ENCODE measurements at regions not wholly inside any gene's neighbourhood (a gene's known extent, or its start where the extent isn't known, plus 50 kb on each side); places are given as distances from the start of the nearest gene placed in this dataset.

GRCh38 chr7:85464042-85464651, 277.3 kb upstream of the SEMA3D start:
- TF ChIP-seq POLR2A (IDR thresholded peaks at IDR 0.05) (no peak), POLR2AphosphoS5 (IDR thresholded peaks at IDR 0.05) (no peak), CTCF (IDR thresholded peaks at IDR 0.05 in 8 of 11, conservative IDR thresholded peaks at IDR 0.05 in 3 of 11) (peak in 3 of 11 experiments; percentile 18 to 37 (median 32))

Data from spleen (tissue), 7 donors.